ENCODE measurements at regions not wholly inside any gene's neighbourhood (a gene's known extent, or its start where the extent isn't known, plus 50 kb on each side); places are given as distances from the start of the nearest gene placed in this dataset.

DNA sequence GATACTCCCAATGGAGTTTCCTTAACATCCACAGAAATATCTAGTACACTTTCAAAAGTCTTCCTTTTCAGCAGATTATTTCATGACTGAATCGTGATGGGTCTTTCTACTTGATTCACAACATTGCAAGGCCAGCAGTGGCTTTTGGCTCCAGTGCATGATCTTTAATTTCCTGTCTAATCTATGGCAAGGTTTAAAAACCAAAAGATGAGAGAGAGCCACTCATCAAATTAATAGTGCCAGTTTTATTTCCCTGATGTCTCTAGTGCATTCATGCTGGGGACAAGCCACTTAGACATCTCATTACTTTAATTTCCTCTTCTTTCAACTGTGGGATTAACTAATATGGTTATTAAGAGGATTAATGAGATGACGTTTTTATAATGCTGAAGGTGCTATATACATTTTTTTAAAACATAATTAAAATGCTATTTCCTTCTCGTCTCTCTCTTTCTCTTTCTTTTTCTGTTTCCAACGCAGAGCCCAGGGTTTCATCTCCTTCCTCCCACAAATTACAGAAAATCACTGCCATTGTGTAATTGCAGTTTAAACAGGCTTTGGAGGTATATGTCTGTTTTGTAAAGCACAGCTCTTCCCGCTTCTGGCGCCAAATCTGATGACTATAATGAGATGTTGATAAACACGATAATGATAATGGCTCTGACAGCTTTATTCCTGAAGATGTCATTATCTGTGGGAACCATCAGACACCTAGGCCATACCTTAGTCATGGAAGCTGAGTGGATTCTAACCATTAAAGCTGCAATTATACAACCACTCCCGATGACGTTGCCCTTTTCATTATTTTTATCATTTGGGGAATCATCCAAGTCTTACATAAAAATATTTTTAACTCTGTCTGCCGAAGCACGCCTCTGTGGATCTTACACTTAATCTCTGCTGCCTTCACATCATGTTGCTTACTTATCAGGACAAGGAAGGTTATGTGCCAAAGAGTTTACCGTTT is 103.1 kb upstream of the PPM1H start:
- TF ChIP-seq, protein P1, sequence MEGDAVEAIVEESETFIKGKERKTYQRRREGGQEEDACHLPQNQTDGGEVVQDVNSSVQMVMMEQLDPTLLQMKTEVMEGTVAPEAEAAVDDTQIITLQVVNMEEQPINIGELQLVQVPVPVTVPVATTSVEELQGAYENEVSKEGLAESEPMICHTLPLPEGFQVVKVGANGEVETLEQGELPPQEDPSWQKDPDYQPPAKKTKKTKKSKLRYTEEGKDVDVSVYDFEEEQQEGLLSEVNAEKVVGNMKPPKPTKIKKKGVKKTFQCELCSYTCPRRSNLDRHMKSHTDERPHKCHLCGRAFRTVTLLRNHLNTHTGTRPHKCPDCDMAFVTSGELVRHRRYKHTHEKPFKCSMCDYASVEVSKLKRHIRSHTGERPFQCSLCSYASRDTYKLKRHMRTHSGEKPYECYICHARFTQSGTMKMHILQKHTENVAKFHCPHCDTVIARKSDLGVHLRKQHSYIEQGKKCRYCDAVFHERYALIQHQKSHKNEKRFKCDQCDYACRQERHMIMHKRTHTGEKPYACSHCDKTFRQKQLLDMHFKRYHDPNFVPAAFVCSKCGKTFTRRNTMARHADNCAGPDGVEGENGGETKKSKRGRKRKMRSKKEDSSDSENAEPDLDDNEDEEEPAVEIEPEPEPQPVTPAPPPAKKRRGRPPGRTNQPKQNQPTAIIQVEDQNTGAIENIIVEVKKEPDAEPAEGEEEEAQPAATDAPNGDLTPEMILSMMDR (IDR thresholded peaks at IDR 0.05) = no peak
- TF ChIP-seq POLR2A (IDR thresholded peaks at IDR 0.05) = no peak
- no peak for TF ChIP-seq EP300 (IDR thresholded peaks at IDR 0.05)
